LNCaP clone FGC (cell line): ENCODE measurements at regions not wholly inside any gene's neighbourhood (a gene's known extent, or its start where the extent isn't known, plus 50 kb on each side); places are given as distances from the start of the nearest gene placed in this dataset.
"Not testable (repeated sequence)": the region's sequence is repeated elsewhere in the genome, so short reads cannot be mapped to it uniquely, and the experiment has no call there.

Source experiments
- DNase-seq: peaks from one replicate; pipeline ENCODE4 v3.0.0-alpha.2; 2011; ENCODE audit warnings: low read depth
- H3K4me3 ChIP-seq: 2 replicates; pipeline ENCODE4 v1.5.1; 2011; ENCODE audit warnings: mild to moderate bottlenecking, low read depth, low read length, control low read depth
- TF ChIP-seq, protein P1 (sequence below): IDR thresholded peaks from 2 replicates; pipeline ENCODE4 v1.5.1; 2012; ENCODE audit warnings: mild to moderate bottlenecking; ENCODE audit not compliant: control insufficient read depth, insufficient read depth; ENCODE audit errors: extremely low read depth

DNA sequence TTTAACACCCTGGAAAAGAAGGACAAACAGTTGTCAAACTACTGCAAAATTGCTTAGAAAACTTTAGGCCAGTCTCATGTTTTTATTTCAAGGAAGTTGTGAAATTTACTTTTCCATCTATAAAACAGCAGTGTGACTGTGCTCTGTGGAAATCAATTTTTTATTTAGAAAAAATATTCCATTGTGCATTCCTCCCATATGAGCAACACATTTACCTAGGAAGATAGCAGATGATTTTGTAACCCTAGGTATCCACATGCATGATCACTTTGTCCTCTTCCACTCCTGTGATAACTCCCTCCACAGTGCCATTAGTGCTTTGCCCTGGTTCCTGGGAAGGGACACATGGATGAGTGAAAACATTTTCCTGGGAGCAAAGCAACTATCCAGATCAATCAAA, 69.4 kb upstream of the GPCPD1 start:
- H3K4me3 ChIP-seq, result no peak overlapping the region
- no peak for DNase-seq
- TF ChIP-seq, protein P1, sequence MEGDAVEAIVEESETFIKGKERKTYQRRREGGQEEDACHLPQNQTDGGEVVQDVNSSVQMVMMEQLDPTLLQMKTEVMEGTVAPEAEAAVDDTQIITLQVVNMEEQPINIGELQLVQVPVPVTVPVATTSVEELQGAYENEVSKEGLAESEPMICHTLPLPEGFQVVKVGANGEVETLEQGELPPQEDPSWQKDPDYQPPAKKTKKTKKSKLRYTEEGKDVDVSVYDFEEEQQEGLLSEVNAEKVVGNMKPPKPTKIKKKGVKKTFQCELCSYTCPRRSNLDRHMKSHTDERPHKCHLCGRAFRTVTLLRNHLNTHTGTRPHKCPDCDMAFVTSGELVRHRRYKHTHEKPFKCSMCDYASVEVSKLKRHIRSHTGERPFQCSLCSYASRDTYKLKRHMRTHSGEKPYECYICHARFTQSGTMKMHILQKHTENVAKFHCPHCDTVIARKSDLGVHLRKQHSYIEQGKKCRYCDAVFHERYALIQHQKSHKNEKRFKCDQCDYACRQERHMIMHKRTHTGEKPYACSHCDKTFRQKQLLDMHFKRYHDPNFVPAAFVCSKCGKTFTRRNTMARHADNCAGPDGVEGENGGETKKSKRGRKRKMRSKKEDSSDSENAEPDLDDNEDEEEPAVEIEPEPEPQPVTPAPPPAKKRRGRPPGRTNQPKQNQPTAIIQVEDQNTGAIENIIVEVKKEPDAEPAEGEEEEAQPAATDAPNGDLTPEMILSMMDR, result no peak

DNA sequence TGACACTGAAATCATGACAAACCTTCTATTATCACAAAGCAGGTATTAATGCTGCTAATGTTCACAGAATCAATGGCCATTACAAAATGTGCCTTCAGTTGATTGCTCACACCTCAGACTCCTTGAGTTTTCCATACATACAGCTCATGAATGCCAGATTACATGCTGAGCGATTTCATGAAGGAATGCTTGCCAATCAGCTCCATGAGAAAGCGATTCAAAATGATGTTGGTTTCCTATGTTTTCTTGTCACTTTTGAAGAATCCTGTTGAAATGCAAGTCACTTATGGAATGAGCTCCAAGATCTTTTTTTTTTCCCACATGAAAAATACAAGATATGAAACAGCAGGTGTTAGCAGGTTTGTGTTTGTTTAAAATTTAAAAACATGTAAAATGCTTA, 68.0 kb upstream of the GPCPD1 start:
- DNase-seq, result no peak
- H3K4me3 ChIP-seq, result no peak overlapping the region
- TF ChIP-seq, protein P1, result no peak

DNA sequence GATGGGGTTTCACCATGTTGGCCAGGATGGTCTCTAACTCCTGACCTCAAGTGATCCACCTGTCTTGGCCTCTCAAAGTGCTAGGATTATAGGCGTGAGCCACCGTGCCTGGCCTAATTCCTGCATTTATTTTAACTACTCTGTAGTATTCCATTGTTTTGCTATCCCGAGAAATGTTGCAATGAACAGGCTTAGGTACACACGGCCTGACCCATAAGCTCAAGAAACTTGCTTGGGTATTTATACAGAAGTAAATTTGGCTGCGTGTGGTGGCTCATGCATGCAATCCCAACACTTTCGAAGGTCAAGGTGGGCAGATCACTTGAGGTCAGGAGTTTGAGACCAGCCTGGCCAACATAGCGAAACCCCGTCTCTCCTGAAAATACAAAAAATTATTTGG, 67.1 kb upstream of the GPCPD1 start:
- DNase-seq, result not testable (repeated sequence)

DNA sequence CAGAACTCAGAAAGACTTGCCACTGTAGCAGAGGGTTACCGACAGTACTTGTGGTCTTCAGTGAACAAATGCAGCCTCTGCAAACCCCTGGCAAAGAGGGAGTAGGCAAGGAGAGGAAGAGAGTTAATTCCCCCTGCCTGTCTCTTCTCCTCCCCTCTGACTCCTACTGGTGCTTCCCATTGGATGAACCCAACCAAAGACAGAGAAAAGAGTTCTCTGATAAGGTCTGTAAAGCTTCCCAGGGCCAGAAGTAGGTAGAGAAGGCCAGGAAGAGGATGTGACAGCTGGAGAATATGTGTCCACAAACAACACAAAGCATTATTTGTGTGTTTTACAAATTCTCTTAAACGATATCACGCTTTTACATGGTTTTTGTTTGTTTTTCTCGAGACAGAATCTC, 66.6 kb upstream of the GPCPD1 start:
- DNase-seq, result no peak
- TF ChIP-seq, protein P1, result no peak

More for the DNA sequence above, 67.1 kb upstream of the GPCPD1 start:
- H3K4me3 ChIP-seq, result not testable (repeated sequence)

DNA sequence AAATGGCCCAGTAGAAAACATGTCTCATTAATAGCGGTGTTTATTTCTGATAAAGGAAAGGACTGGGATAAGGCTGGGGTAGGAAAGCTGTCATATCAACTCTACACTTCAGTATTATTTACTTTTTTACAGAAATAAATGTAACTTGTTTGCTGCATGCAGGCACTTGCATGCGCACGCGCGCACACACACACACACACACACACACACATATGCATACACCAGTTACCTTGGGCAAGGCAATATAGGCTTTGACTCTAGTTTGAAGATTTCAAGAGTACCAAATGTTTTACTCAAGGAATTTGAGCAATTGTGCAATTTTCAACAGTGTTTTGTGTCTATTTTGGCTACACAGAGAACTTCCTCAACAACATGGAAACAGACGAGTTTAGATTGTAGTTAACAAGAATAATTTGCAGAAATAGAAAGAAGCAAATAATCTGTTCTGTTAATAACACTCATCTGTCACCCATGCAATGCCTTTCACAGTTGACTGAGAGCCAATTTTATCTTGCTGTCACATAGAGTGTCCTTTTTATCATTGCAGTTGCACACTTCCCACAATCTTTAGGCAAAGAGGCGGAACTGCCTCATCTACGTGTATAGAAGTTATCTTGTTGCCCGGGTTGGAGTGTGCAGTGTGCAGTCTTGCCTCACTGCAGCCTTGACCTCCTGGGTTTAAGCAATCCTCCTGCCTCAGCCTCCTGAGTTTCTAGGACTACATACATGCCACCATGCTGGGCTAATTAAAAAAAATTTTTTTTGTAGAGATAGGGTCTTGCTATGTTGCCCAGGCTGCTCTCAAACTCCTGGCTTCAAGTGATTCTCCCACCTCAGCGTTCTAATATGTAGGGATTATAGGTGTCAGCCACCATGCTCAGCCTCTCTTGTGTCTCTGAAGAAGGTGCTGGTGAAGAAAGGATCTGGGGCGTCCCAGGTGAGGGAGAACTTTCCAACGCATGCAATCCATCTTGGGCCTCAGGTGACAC, 64.6 kb upstream of the GPCPD1 start:
- TF ChIP-seq, protein P1, result no peak
- DNase-seq, result no peak
- H3K4me3 ChIP-seq, result no peak overlapping the region

More for the DNA sequence above, 66.6 kb upstream of the GPCPD1 start:
- H3K4me3 ChIP-seq, result no peak overlapping the region

DNA sequence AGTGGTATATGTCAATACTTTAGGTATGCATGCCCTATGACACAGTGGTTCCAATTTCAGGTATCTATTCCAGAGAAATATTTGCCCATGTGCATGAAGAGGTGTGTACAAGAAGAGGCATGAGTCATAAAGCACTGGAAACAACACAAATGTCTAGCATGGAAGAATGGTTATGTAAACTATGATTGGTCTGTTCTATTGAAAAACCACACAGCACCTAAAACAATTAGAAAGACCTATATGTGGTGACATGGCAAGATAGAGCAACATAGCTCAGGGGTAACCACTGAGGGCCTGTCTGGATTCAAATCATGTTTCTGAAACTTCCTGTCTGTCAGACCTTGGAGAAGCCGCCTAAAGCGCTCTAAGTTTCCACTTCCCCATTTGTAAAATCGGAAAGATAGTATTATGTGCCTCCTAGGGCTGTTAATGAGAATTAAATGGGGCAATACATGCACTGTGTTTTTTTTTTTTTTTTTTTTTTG, 63.4 kb upstream of the GPCPD1 start:
- TF ChIP-seq, protein P1, result no peak
- no peak overlapping the region for H3K4me3 ChIP-seq
- no peak for DNase-seq

DNA sequence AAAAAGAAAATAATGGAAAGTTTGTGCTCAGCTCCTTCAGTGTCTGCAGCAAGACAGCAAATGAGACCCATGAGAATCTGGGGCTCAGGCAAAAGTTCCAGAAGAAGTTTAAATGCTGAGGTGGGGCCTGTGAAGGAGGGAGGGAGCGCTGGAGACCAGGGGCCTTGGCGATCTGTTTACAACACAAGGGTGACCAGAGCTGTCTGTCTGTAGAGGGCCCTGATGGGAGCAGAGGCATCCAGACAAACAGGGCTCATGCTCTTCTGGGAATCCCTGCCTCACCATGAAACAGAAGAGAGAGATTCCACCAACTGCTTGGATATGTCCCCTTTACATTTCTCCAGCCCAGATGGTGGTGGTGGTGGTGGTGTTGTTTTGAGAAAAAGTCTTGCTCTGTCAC, 60.1 kb upstream of the GPCPD1 start:
- no peak for DNase-seq
- TF ChIP-seq, protein P1, result no peak
- H3K4me3 ChIP-seq, result no peak overlapping the region
